GM21515 (cell line): ENCODE measurements at regions not wholly inside any gene's neighbourhood (a gene's known extent, or its start where the extent isn't known, plus 50 kb on each side); places are given as distances from the start of the nearest gene placed in this dataset.

Experiments
- ATAC-seq: cut with Tn5 transposase; IDR thresholded peaks from one replicate; pipeline ENCODE4 v1.9.1; 2021; ENCODE audit not compliant: unreplicated experiment

- no peak for ATAC-seq
Measured at GRCh38 chr12:124633365-124634362, 66.3 kb upstream of the NCOR2 start.

GRCh38 chr12:124632519-124632984 lies 65.1 kb upstream of the NCOR2 start:
- no peak for ATAC-seq

GRCh38 chr12:124631681-124632256 lies 64.4 kb upstream of the NCOR2 start:
- no peak for ATAC-seq

- ATAC-seq = no peak
Measured at GRCh38 chr12:124630791-124631313, 63.4 kb upstream of the NCOR2 start.

GRCh38 chr12:124629789-124630480 lies 62.5 kb upstream of the NCOR2 start:
- ATAC-seq = no peak

GRCh38 chr12:124629117-124629516 lies 61.7 kb upstream of the NCOR2 start:
- ATAC-seq = no peak

- ATAC-seq = no peak
Measured at GRCh38 chr12:124627956-124628355, 60.5 kb upstream of the NCOR2 start.

GRCh38 chr12:124626971-124627411 lies 59.6 kb upstream of the NCOR2 start:
- no peak for ATAC-seq

GRCh38 chr12:124625867-124626675 lies 58.7 kb upstream of the NCOR2 start:
- ATAC-seq = no peak

GRCh38 chr12:124624823-124625222 lies 57.4 kb upstream of the NCOR2 start:
- no peak for ATAC-seq

- no peak for ATAC-seq
Measured at GRCh38 chr12:124623344-124624035, 56.1 kb upstream of the NCOR2 start.

GRCh38 chr12:124622764-124623163 lies 55.4 kb upstream of the NCOR2 start:
- ATAC-seq = no peak

- no peak for ATAC-seq
Measured at GRCh38 chr12:124622331-124622730, 54.9 kb upstream of the NCOR2 start.

GRCh38 chr12:124621296-124621660 lies 53.9 kb upstream of the NCOR2 start:
- ATAC-seq = no peak

GRCh38 chr12:124620606-124621295 lies 53.3 kb upstream of the NCOR2 start:
- no peak for ATAC-seq

GRCh38 chr12:124618291-124618902 lies 51.0 kb upstream of the NCOR2 start:
- ATAC-seq = no peak

- no peak for ATAC-seq
Measured at GRCh38 chr12:124617615-124618014, 50.2 kb upstream of the NCOR2 start.
